ENCODE measurements at regions not wholly inside any gene's neighbourhood (a gene's known extent, or its start where the extent isn't known, plus 50 kb on each side); places are given as distances from the start of the nearest gene placed in this dataset.

DNA sequence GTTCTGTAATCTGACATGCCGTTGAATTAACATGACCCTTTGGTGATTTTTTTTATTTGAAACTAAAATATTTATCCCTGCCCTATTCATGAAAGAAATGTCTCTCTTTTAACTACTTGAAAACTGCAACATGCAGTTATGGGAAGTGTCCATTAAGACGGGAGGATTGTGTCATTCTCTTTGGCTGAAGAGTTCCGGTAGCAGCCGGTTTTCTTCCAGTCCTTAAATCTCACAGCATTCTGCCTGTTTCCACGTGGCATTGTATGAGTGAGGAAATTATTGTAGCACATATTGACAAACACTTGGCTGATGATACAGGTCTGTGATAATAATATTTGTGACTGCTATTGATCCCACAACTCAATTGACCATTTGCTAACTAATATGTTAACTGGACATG, 509.6 kb upstream of the POU3F3 start:
- Histone ChIP-seq H3K27me3 (no peaks in the 10 kb centered on the region), H3K27ac (no peak overlapping the region), H3K4me1 (peaks cover 0 to 8% (median 3%) of the 10 kb centered on the region in 4 donors), H3K4me3 (no peak overlapping the region), H3K9me3 (no peaks in the 10 kb centered on the region), H3K36me3 (no peaks in the 10 kb centered on the region)
- ATAC-seq (ENCODE audit: low FRiP score in 2 of 2) (no peak), DNase-seq (peak in 1 of 2 donors; percentile 41)
- TF ChIP-seq POLR2A (IDR thresholded peaks at IDR 0.05), result no peak
- TF ChIP-seq, protein P1, sequence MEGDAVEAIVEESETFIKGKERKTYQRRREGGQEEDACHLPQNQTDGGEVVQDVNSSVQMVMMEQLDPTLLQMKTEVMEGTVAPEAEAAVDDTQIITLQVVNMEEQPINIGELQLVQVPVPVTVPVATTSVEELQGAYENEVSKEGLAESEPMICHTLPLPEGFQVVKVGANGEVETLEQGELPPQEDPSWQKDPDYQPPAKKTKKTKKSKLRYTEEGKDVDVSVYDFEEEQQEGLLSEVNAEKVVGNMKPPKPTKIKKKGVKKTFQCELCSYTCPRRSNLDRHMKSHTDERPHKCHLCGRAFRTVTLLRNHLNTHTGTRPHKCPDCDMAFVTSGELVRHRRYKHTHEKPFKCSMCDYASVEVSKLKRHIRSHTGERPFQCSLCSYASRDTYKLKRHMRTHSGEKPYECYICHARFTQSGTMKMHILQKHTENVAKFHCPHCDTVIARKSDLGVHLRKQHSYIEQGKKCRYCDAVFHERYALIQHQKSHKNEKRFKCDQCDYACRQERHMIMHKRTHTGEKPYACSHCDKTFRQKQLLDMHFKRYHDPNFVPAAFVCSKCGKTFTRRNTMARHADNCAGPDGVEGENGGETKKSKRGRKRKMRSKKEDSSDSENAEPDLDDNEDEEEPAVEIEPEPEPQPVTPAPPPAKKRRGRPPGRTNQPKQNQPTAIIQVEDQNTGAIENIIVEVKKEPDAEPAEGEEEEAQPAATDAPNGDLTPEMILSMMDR (IDR thresholded peaks at IDR 0.05), result no peak
- no peak for TF ChIP-seq POLR2AphosphoS5 (IDR thresholded peaks at IDR 0.05)
- peak in 1 of 4 donors; percentile 31 for TF ChIP-seq EP300 (IDR thresholded peaks at IDR 0.05)
- WGBS, 2 donors, result 32 to 43% methylated on average over 5 of the region's 5 CpGs

DNA sequence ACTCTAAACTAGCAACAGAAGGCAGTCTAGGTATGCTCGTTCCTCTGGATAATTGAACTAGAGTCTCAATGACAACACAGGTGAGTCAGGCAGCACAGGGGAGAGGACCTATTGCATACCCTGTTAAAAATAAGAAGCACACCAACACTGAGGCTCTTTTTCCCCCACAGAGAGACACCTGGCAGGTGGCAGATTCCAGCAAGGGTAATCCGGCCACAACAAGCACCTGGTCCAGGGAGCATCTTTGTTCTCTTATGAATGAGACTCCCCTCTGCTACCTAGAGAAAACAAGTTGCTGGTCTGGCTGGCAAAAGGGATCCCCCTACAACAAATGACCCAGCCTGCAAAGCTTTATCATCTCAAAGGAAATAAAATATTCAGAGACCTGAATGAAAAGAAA, 508.9 kb upstream of the POU3F3 start:
- DNase-seq (no peak), ATAC-seq (ENCODE audit: low FRiP score in 2 of 2) (no peak)
- Histone ChIP-seq H3K27me3 (no peaks in the 10 kb centered on the region), H3K4me1 (peaks cover 0 to 7% (median 2%) of the 10 kb centered on the region in 4 donors), H3K4me3 (no peak overlapping the region), H3K27ac (no peak overlapping the region), H3K36me3 (no peaks in the 10 kb centered on the region), H3K9me3 (no peaks in the 10 kb centered on the region)
- WGBS, 2 donors, result 86 to 88% methylated on average over 2 of the region's 2 CpGs
- TF ChIP-seq POLR2AphosphoS5 (IDR thresholded peaks at IDR 0.05) (no peak), EP300 (IDR thresholded peaks at IDR 0.05) (no peak), POLR2A (IDR thresholded peaks at IDR 0.05) (no peak)
- TF ChIP-seq, protein P1 (IDR thresholded peaks at IDR 0.05), result no peak

DNA sequence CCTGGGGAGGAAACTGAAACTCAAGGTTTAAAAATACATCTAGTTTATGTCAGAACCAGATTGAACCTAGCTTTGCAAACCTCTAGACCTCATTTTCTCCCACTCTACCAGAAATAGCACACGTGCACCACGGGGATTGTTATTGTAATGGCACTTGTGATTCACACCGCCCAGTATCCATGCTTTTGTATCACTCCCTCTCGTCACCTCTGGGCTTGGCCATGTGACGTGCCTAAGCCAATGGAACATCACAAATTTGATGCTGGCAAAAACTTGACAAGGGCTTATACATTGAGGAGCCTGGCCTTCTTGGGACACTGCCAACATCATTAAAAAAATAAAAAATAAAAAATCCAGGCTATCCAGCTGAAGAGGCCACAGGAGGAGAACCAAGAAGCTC, 495.8 kb upstream of the POU3F3 start:
- TF ChIP-seq EP300 (IDR thresholded peaks at IDR 0.05) (no peak), POLR2A (IDR thresholded peaks at IDR 0.05) (no peak), POLR2AphosphoS5 (IDR thresholded peaks at IDR 0.05) (no peak)
- TF ChIP-seq, protein P1 (IDR thresholded peaks at IDR 0.05), result no peak
- 84 to 92% methylated on average over 5 of the region's 5 CpGs for WGBS, 2 donors
- Histone ChIP-seq H3K9me3 (no peaks in the 10 kb centered on the region), H3K36me3 (no peaks in the 10 kb centered on the region), H3K4me1 (no peaks in the 10 kb centered on the region), H3K4me3 (no peak overlapping the region), H3K27me3 (no peaks in the 10 kb centered on the region), H3K27ac (no peak overlapping the region)
- no peak for ATAC-seq (ENCODE audit: low FRiP score in 2 of 2)
- no peak for DNase-seq

DNA sequence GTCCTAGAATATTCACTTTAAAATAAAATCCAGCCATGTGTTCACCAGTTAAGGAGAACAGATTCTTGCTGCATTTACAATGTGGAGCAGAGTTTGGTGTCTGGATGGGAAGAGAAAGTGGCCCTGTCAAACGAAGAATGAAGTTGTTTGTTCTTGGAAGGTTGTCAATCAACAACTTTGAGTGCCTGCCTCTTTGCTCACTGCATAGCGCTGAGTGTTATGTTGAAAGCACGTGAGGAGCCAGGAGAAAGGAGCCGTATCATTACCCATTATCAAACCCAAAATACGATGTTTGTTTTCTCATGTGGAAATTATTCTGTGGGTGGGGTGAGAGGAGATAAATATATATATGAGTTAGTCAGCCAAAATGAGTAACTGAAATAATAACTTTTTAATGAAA, 492.5 kb upstream of the POU3F3 start:
- Histone ChIP-seq H3K4me1 (no peaks in the 10 kb centered on the region), H3K4me3 (no peak overlapping the region), H3K36me3 (no peaks in the 10 kb centered on the region), H3K27ac (no peak overlapping the region), H3K27me3 (no peaks in the 10 kb centered on the region), H3K9me3 (no peaks in the 10 kb centered on the region)
- TF ChIP-seq EP300 (IDR thresholded peaks at IDR 0.05), result no peak
- TF ChIP-seq, protein P1 (IDR thresholded peaks at IDR 0.05), result no peak
- TF ChIP-seq POLR2A (IDR thresholded peaks at IDR 0.05), result no peak
- DNase-seq (no peak), ATAC-seq (ENCODE audit: low FRiP score in 2 of 2) (no peak)
- WGBS, 2 donors, result 48 to 56% methylated on average over 5 of the region's 5 CpGs

DNA sequence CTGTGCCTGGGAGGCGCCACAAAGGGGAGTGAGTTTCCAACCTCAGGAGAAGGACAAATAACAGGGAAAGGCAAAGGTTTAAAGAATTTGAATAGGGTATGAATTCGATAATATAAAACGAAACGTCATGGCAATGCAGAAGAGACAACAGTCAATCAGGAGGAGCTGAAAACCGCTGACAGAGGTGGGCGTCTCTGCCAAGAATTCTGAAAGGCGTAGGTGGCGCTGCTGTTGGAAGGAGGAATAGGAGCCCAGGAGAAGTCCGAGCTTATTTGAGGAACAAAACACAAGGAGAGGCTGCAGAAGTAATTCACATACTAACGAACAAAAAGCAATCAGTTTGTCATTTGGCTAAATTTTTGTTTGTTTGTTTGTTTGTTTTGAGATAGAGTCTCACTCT, 485.8 kb upstream of the POU3F3 start:
- DNase-seq (no peak), ATAC-seq (ENCODE audit: low FRiP score in 2 of 2) (no peak)
- H3K4me1 ChIP-seq, result peaks cover 0 to 3% (median 0%) of the 10 kb centered on the region in 4 donors
- no peaks in the 10 kb centered on the region for H3K27me3 ChIP-seq
- H3K36me3 ChIP-seq, result no peaks in the 10 kb centered on the region
- no peaks in the 10 kb centered on the region for H3K9me3 ChIP-seq
- H3K4me3 ChIP-seq, result no peak overlapping the region
- no peak overlapping the region for H3K27ac ChIP-seq
- 83 to 85% methylated on average over 10 of the region's 10 CpGs for WGBS, 2 donors
- TF ChIP-seq, protein P1 (IDR thresholded peaks at IDR 0.05), result no peak
- TF ChIP-seq POLR2AphosphoS5 (IDR thresholded peaks at IDR 0.05) (no peak), EP300 (IDR thresholded peaks at IDR 0.05) (no peak), POLR2A (IDR thresholded peaks at IDR 0.05) (no peak)

All from upper lobe of left lung (tissue), 6 donors.